Glutamatergic neuron (in vitro differentiated cells): ENCODE measurements at regions not wholly inside any gene's neighbourhood (a gene's known extent, or its start where the extent isn't known, plus 50 kb on each side); places are given as distances from the start of the nearest gene placed in this dataset.

Experiments used
- DNase-seq: peaks from one replicate; pipeline ENCODE4 v3.0.0; 2022
- H3K27ac Mint-ChIP-seq: one replicate; pipeline ENCODE4 v1.8.0; 2020; ENCODE audit warnings: mild to moderate bottlenecking, mixed read lengths, inconsistent platforms; ENCODE audit not compliant: unreplicated experiment
- H3K27me3 Mint-ChIP-seq: one replicate; pipeline ENCODE4 v1.8.0; 2020; ENCODE audit warnings: mild to moderate bottlenecking, moderate library complexity, mixed read lengths, inconsistent platforms; ENCODE audit not compliant: unreplicated experiment
- H3K36me3 Mint-ChIP-seq: one replicate; pipeline ENCODE4 v1.8.0; 2020; ENCODE audit warnings: mild to moderate bottlenecking, mixed read lengths, inconsistent platforms; ENCODE audit not compliant: unreplicated experiment
- H3K4me1 Mint-ChIP-seq: one replicate; pipeline ENCODE4 v1.8.0; 2020; ENCODE audit warnings: mild to moderate bottlenecking, low read depth, mixed read lengths, inconsistent platforms; ENCODE audit not compliant: unreplicated experiment
- H3K4me3 Mint-ChIP-seq: one replicate; pipeline ENCODE4 v1.8.0; 2020; ENCODE audit warnings: mild to moderate bottlenecking, mixed read lengths, inconsistent platforms; ENCODE audit not compliant: unreplicated experiment
- H3K9me3 Mint-ChIP-seq: one replicate; pipeline ENCODE4 v1.8.0; 2020; ENCODE audit warnings: mild to moderate bottlenecking, moderate library complexity, mixed read lengths, inconsistent platforms; ENCODE audit not compliant: unreplicated experiment
- TF ChIP-seq, protein P1 (sequence below): fragments of 200-600 bp; sonication (generic); IDR thresholded peaks from one replicate; pipeline ENCODE4 v1.5.0; 2021; ENCODE audit not compliant: partially characterized antibody, unreplicated experiment

DNA sequence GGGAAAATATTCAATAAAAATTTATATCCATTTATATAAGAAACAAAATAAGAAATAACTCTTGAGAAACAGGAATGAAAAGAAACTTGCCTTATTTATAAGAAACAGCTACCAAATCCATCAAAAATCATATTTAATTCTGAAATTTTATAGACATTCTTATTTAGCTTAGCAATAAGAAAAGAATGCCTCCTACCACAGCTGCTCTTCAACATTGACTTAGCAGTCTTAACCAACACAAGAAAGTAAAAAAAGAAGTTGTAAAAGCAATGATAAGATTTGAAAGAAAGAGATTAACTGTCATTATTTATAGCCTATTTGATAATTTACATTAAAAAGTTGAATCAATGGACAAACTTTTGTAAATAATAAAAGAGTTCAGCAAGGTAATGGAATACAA lies 212.8 kb downstream of the ZNF365 start:
- Mint-ChIP-seq H3K27me3 (no peaks in the 10 kb centered on the region), H3K4me1 (no peaks in the 10 kb centered on the region), H3K36me3 (peaks cover 6% of the 10 kb centered on the region), H3K4me3 (no peak overlapping the region), H3K9me3 (no peaks in the 10 kb centered on the region), H3K27ac (no peak overlapping the region)
- TF ChIP-seq, protein P1, sequence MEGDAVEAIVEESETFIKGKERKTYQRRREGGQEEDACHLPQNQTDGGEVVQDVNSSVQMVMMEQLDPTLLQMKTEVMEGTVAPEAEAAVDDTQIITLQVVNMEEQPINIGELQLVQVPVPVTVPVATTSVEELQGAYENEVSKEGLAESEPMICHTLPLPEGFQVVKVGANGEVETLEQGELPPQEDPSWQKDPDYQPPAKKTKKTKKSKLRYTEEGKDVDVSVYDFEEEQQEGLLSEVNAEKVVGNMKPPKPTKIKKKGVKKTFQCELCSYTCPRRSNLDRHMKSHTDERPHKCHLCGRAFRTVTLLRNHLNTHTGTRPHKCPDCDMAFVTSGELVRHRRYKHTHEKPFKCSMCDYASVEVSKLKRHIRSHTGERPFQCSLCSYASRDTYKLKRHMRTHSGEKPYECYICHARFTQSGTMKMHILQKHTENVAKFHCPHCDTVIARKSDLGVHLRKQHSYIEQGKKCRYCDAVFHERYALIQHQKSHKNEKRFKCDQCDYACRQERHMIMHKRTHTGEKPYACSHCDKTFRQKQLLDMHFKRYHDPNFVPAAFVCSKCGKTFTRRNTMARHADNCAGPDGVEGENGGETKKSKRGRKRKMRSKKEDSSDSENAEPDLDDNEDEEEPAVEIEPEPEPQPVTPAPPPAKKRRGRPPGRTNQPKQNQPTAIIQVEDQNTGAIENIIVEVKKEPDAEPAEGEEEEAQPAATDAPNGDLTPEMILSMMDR, result no peak
- DNase-seq, result no peak

DNA sequence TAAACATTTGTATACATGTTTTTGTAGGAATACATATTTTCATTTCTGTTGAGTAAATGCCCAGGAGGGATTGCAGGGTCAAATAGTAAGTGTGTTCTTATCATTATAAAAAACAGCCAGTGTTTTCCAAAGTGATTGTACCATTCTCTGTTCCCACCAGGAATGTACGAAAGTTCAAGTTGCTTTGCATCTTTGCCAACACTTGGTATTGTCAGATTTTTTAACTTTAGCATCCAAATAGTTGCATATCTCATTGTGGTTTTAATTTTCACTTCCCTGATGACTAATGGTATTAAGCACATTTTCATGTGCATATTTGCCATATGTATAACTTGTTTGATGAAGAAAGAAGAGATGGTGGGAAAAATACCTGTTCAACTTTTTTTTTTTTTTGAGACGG lies 213.9 kb downstream of the ZNF365 start:
- DNase-seq, result no peak
- H3K36me3 Mint-ChIP-seq, result peaks cover 6% of the 10 kb centered on the region
- no peaks in the 10 kb centered on the region for H3K4me1 Mint-ChIP-seq

DNA sequence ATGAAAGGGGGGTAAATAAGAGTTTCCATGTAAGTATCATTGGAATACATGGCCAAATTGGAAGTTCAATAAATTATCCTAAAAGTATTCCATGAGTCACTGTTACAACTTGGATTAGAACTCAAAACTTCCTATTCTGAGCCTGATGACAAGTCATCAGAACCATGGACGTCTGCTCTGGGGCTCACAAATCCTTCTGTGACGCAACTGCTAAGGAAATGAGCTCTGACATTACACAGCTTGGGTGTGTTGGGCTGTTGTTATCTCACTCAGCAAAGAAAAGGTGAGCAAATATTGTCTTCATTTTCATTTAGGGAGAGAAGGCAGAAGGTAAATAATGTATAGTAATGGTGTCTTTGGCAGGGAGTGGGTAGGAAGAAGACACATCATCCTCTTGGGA lies 214.8 kb upstream of the ADO start:
- H3K27me3 Mint-ChIP-seq, result peaks cover 1% of the 10 kb centered on the region
- no peak for DNase-seq
- no peak overlapping the region for H3K4me3 Mint-ChIP-seq
- peaks cover 2% of the 10 kb centered on the region for H3K9me3 Mint-ChIP-seq
- H3K27ac Mint-ChIP-seq, result no peak overlapping the region
- H3K36me3 Mint-ChIP-seq, result peaks cover 6% of the 10 kb centered on the region
- H3K4me1 Mint-ChIP-seq, result no peaks in the 10 kb centered on the region
- TF ChIP-seq, protein P1, result no peak

More for the DNA sequence above, 213.9 kb downstream of the ZNF365 start:
- TF ChIP-seq, protein P1, result no peak
- Mint-ChIP-seq H3K9me3 (no peaks in the 10 kb centered on the region), H3K27me3 (no peaks in the 10 kb centered on the region), H3K4me3 (no peak overlapping the region), H3K27ac (no peak overlapping the region)

DNA sequence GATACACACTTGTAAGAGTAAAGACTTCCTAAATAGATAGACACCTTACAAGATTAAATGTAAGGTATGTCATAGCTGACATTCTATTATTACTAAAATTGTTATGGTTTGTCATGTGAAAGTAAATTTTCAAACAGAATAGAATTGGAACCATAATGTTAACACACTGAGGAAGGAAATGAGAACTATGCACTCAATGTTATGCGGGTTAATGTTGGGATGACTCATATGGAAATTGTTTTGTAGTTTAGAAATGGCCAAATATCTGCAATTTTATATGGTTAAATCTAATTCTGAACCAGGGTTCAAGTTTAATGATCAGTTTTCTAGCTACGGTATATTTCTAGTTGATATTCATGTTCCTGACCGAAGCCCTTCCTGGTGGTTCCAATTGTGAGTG lies 214.2 kb upstream of the ADO start:
- Mint-ChIP-seq H3K27ac (no peak overlapping the region), H3K9me3 (peaks cover 2% of the 10 kb centered on the region), H3K27me3 (peaks cover 1% of the 10 kb centered on the region), H3K4me1 (no peaks in the 10 kb centered on the region), H3K36me3 (peaks cover 6% of the 10 kb centered on the region), H3K4me3 (no peak overlapping the region)
- DNase-seq, result no peak
- TF ChIP-seq, protein P1, result no peak

DNA sequence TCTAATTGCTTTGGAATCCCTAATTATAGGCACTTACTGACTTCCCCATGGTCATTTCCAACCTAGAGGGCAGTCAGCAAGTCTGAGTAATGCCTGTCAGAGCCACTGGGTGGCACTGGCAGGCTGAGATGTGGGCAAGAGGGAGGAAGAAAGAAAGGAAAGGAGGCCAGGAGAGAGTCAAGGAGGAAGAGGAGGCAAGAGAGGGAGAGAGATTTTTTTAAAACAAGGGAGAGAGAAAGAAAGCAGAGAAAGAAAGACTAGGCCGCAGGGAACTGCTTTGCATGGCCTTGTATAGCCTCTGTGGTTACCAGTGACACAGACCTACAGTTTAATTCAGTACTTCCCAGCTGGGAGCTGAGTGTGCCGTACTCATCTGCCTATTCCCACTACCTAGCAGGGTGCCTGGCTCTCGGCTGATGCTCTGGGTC lies 210.4 kb upstream of the ADO start:
- H3K36me3 Mint-ChIP-seq, result no peaks in the 10 kb centered on the region
- H3K4me3 Mint-ChIP-seq, result peak overlapping the region; percentile 13
- H3K27me3 Mint-ChIP-seq, result peaks cover 1% of the 10 kb centered on the region
- no peak overlapping the region for H3K27ac Mint-ChIP-seq
- TF ChIP-seq, protein P1, result peak; percentile 80
- peak; percentile 69 for DNase-seq
- peaks cover 2% of the 10 kb centered on the region for H3K9me3 Mint-ChIP-seq
- no peaks in the 10 kb centered on the region for H3K4me1 Mint-ChIP-seq
